K562 (cell line): ENCODE measurements at regions not wholly inside any gene's neighbourhood (a gene's known extent, or its start where the extent isn't known, plus 50 kb on each side); places are given as distances from the start of the nearest gene placed in this dataset.

Experiments
- ARHGAP35 ChIP-seq: fragments of 450-650 bp; IDR thresholded peaks from 2 replicates; pipeline ENCODE4 v1.6.1; 2018; ENCODE audit not compliant: partially characterized antibody
- BCL6 ChIP-seq: fragments of 250-450 bp; sonication (Bioruptor Pico); IDR thresholded peaks from 2 replicates; pipeline ENCODE4 v1.4.0; 2020
- CTCF ChIP-seq, 3 experiments: IDR thresholded peaks in 2 of 3; conservative IDR thresholded peaks in 1 of 3; 2 replicates each; pipeline ENCODE4 v1.5.1; 2011 to 2012; ENCODE audit warnings: low read length in 3 of 3, mild to moderate bottlenecking in 3 of 3, control low read depth in 2 of 3, improper control_type of control experiment in 1 of 3, inconsistent platforms in 1 of 3, low read depth in 1 of 3, mixed read lengths in 1 of 3, moderate library complexity in 1 of 3; ENCODE audit not compliant: insufficient read depth in 2 of 3
- NCOA1 ChIP-seq: fragments of 450-650 bp; IDR thresholded peaks from 2 replicates; pipeline ENCODE4 v1.6.1; 2016; ENCODE audit warnings: low read depth
- NR4A1 ChIP-seq, 2 experiments: fragments of 250-450 bp in 1 of 2; fragments of 450-650 bp in 1 of 2; sonication (Bioruptor Pico) in 1 of 2; IDR thresholded peaks; 2 replicates each; pipeline versions ENCODE4 v1.4.0 to v1.6.1; 2016 to 2020; ENCODE audit warnings: mild to moderate bottlenecking in 2 of 2, missing compliant biosample characterization in 1 of 2, missing genetic modification characterization in 1 of 2, moderate library complexity in 1 of 2
- PURB ChIP-seq: sonication (generic); formaldehyde crosslinking; IDR thresholded peaks from 2 replicates; pipeline ENCODE4 v1.9.0; 2021; ENCODE audit warnings: low read depth, mild to moderate bottlenecking, missing genetic modification reagents
- RBFOX2 ChIP-seq: fragments of 200-400 bp; formaldehyde crosslinking; IDR thresholded peaks from 2 replicates; pipeline ENCODE4 v1.6.1; 2017; ENCODE audit warnings: low read depth, mild to moderate bottlenecking, low read length, moderate library complexity
- RBM39 ChIP-seq: fragments of 200-400 bp; formaldehyde crosslinking; optimal IDR thresholded peaks from 2 replicates; pipeline ENCODE3; 2018; ENCODE audit warnings: low read depth, low read length
- RERE ChIP-seq: sonication (generic); formaldehyde crosslinking; IDR thresholded peaks from 2 replicates; pipeline ENCODE4 v1.8.0; 2023; ENCODE audit warnings: missing genetic modification reagents, mild to moderate bottlenecking, borderline replicate concordance
- TEAD1 ChIP-seq, 2 experiments: fragments of 450-650 bp in 1 of 2; sonication (generic) in 1 of 2; formaldehyde crosslinking; IDR thresholded peaks; 2 replicates each; pipeline versions ENCODE4 v1.4.0 to v1.8.0; 2020 to 2022; ENCODE audit warnings: mild to moderate bottlenecking in 2 of 2, missing genetic modification reagents in 1 of 2
- TEAD4 ChIP-seq, 2 experiments: sonication (generic) in 1 of 2; formaldehyde crosslinking in 1 of 2; IDR thresholded peaks; 2 replicates each; pipeline versions ENCODE4 v1.6.1 to v1.8.0; 2012 to 2022; ENCODE audit warnings: borderline replicate concordance in 1 of 2, inconsistent platforms in 1 of 2, low read length in 1 of 2, mild to moderate bottlenecking in 1 of 2, missing genetic modification reagents in 1 of 2
- TFAM ChIP-seq: fragments of 250-450 bp; sonication (Bioruptor Pico); conservative IDR thresholded peaks from 2 replicates; pipeline ENCODE4 v1.5.0; 2021; ENCODE audit warnings: mild to moderate bottlenecking, moderate library complexity
- ZBTB17 ChIP-seq: fragments of 450-650 bp; formaldehyde crosslinking; IDR thresholded peaks from 2 replicates; pipeline ENCODE4 v1.4.0; 2020; ENCODE audit warnings: mild to moderate bottlenecking
- ZBTB7A ChIP-seq: IDR thresholded peaks from 2 replicates; pipeline ENCODE4 v1.6.1; 2011; ENCODE audit warnings: low read depth, mild to moderate bottlenecking, low read length, moderate library complexity, borderline replicate concordance; ENCODE audit not compliant: control insufficient read depth
- ZFP1 ChIP-seq: fragments of 450-650 bp; formaldehyde crosslinking; IDR thresholded peaks from 2 replicates; pipeline ENCODE4 v1.4.0; 2020; ENCODE audit warnings: mild to moderate bottlenecking, mixed read lengths
- ZKSCAN3 ChIP-seq: fragments of 250-450 bp; sonication (Bioruptor Pico); IDR thresholded peaks from 2 replicates; pipeline ENCODE4 v1.4.0; 2020
- ZNF316 ChIP-seq: fragments of 450-650 bp; IDR thresholded peaks from 2 replicates; pipeline ENCODE4 v1.6.1; 2016
- ZZZ3 ChIP-seq: fragments of 450-650 bp; IDR thresholded peaks from 2 replicates; pipeline ENCODE4 v1.6.1; 2016; ENCODE audit warnings: antibody characterized with exemption, mild to moderate bottlenecking, moderate library complexity
- TF ChIP-seq, protein P1 (sequence below), 2 experiments: fragments of 250-450 bp in 1 of 2; fragments of 450-650 bp in 1 of 2; sonication (Bioruptor Pico) in 1 of 2; IDR thresholded peaks; 2 replicates each; pipeline versions ENCODE4 v1.6.1 to v1.8.0; 2016 to 2021; ENCODE audit warnings: mild to moderate bottlenecking in 2 of 2, moderate library complexity in 2 of 2, missing compliant biosample characterization in 1 of 2, missing genetic modification characterization in 1 of 2
- TF ChIP-seq, protein P2 (sequence below): sonication (generic); formaldehyde crosslinking; IDR thresholded peaks from 2 replicates; pipeline ENCODE4 v1.8.0; 2022; ENCODE audit warnings: mild to moderate bottlenecking, missing genetic modification reagents

DNA sequence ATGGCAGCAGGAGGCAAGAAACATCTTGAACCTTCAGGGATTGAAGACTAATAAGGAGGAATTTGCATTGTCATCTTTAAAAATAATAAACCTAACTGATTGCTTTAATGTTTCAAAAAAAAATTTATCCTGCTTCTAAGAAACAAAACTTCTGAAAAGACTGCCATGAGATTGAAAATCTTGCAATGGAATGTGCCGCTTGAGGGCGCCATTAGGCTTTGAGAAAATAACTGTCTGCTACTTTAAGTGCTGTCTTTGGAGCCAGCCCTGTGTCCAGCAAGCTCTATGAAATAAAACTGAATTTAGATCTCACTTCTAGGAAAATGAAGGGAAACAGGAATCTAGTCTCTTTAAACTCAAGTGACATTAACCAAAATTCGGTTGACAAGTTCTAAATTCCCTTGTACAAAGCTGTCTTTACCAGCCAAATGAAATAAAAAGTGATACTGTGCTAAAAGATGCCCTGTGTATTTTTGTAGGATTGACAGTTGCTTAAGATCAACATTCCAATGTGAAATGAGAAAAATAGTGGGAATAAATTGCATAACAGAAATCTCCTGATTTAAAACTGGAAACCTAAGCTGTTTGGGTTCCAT lies 79.4 kb downstream of the ESM1 start (continued):
- TF ChIP-seq RERE (CRISPR knock-in tag) (no peak), ZZZ3 (no peak), ZNF316 (peak; percentile 37), TEAD4 (IDR thresholded peaks at IDR 0.05; ENCODE audit: low read length) (peak; percentile 62), TEAD4 (CRISPR knock-in tag; IDR thresholded peaks at IDR 0.05; ENCODE audit: borderline replicate concordance) (no peak), ZBTB17 (CRISPR knock-in tag) (no peak), ZBTB7A (no peak), TEAD1 (CRISPR knock-in tag; IDR thresholded peaks at IDR 0.05) (peak in 1 of 2 experiments; percentile 63; a peak in 1 of 4 replicates), ARHGAP35 (no peak), ZFP1 (CRISPR knock-in tag) (no peak), NR4A1 (CRISPR knock-in tag; IDR thresholded peaks at IDR 0.05) (no peak), NR4A1 (tag; IDR thresholded peaks at IDR 0.05) (no peak), RBFOX2 (no peak), NCOA1 (no peak), CTCF (IDR thresholded peaks at IDR 0.05 in 2 of 3, conservative IDR thresholded peaks at IDR 0.05 in 1 of 3; ENCODE audit: insufficient read depth in 2 of 3, low read depth in 1 of 3, low read length in 3 of 3) (peak; percentile 60 to 82 (median 68); a peak in 5 of 6 replicates), RBM39 (no peak), BCL6 (CRISPR knock-in tag) (no peak), ZKSCAN3 (CRISPR knock-in tag) (no peak), TFAM (CRISPR knock-in tag) (no peak), PURB (CRISPR knock-in tag) (no peak)
- TF ChIP-seq, protein P1, sequence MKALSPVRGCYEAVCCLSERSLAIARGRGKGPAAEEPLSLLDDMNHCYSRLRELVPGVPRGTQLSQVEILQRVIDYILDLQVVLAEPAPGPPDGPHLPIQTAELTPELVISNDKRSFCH (CRISPR knock-in tag; IDR thresholded peaks at IDR 0.05): no peak
- TF ChIP-seq, protein P1 (tag; IDR thresholded peaks at IDR 0.05): no peak
- TF ChIP-seq, protein P2, sequence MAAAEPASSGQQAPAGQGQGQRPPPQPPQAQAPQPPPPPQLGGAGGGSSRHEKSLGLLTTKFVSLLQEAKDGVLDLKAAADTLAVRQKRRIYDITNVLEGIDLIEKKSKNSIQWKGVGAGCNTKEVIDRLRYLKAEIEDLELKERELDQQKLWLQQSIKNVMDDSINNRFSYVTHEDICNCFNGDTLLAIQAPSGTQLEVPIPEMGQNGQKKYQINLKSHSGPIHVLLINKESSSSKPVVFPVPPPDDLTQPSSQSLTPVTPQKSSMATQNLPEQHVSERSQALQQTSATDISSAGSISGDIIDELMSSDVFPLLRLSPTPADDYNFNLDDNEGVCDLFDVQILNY: no peak
